ENCODE measurements at regions not wholly inside any gene's neighbourhood (a gene's known extent, or its start where the extent isn't known, plus 50 kb on each side); places are given as distances from the start of the nearest gene placed in this dataset.
"Not testable (repeated sequence)": the region's sequence is repeated elsewhere in the genome, so short reads cannot be mapped to it uniquely, and the experiment has no call there.

DNA sequence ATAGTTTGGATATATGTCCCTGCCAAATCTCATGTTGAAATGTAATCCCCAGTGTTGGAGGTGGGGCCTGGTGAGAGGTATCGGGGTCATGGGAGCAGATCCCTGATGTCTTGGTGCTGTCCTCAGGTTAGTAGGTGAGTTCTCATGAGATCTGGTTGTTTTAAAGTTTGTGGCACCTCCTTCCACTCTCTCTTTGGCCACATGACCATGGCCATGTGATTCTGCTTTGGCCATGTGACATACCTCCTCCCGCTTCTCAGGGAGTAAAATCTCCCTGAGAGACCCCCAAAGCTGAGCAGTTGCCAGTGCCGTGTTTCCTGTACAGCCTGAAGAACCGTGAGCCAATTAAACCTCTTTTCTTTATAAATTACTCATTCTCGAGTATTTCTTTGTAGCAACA is 178.0 kb downstream of the GOLGA6L6 start:
- not testable (repeated sequence) for TF ChIP-seq CTCF (IDR thresholded peaks at IDR 0.05); POLR2AphosphoS5 (IDR thresholded peaks at IDR 0.05; ENCODE audit: low read depth, low read length); SIN3A (IDR thresholded peaks at IDR 0.05; ENCODE audit: borderline replicate concordance, insufficient read depth, low read depth, low read length)

Measured in Panc1 (cell line).